GM21526 (cell line): ENCODE measurements at regions not wholly inside any gene's neighbourhood (a gene's known extent, or its start where the extent isn't known, plus 50 kb on each side); places are given as distances from the start of the nearest gene placed in this dataset.

Source experiments
- ATAC-seq: cut with Tn5 transposase; IDR thresholded peaks from one replicate; pipeline ENCODE4 v1.9.1; 2021; ENCODE audit warnings: moderate library complexity; ENCODE audit not compliant: unreplicated experiment, low FRiP score

GRCh38 chr2:64848363-64848762, 140.8 kb upstream of the SLC1A4 start:
- ATAC-seq, result no peak

DNA sequence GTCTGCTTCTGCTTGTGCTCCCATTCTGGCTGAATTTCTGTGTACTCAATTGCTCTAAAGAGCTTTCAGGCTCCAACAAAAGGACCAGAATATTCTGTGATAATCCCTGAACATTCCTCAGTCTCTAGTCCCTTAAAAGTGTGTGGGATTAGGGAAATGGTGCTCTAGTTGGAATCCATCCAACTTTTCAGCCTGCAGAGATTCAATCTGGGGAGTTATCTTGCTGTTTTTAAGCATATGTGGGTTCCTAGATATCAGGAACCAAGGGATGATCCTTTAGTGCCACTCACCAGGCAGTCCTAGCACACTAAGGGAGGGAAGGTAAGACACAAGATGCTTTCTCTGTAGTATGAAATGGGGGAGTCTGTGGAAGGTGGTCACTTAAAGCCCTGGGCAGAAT, 140.3 kb upstream of the SLC1A4 start:
- no peak for ATAC-seq

GRCh38 chr2:64850642-64851041, 138.6 kb upstream of the SLC1A4 start:
- ATAC-seq, result no peak

- no peak for ATAC-seq
These were observed 136.4 kb upstream of the SLC1A4 start for GRCh38 chr2:64852771-64853241.

- ATAC-seq, result no peak
These were observed 135.9 kb upstream of the SLC1A4 start for GRCh38 chr2:64853306-64853705.

DNA sequence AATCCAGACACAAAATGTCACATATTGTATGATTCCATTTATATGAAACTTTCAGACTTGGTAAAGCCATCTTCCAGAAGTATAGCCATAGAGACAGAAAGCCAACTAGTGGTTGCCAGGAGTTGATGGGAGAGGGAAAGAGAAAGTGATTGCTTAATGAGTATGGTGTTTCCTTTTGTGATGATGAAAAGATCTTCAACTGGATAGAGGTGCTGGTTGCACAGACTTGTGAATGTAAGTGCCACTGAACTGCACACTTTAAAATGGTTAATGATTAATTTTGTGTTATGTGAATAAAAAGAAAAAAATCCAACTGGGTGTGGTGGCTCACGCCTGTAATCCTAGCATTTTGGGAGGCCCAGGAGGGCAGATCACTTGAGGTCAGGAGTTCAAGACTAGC, 135.3 kb upstream of the SLC1A4 start:
- ATAC-seq, result no peak

DNA sequence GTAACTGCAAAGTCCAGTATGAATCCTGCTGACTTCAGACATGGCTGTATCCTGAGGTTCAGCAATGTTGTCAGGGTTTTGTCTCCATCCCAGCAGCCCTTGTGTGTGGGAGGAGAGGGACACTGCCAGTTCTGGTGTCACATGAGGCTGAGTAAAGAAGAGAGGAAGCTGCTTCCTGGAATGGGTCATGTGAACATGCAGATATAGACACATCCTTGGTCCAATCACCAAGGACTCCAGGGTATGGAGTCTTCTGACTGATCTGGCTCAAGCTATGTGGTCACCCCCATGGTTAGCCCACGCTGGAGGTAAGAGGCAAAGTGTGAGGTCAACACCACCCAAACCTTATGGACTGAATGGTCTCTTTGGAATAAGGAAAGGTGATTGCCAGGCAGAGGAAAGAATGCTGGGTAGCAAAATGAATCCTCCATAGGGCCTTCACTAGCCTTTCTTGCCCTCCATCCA, 134.4 kb upstream of the SLC1A4 start:
- no peak for ATAC-seq

DNA sequence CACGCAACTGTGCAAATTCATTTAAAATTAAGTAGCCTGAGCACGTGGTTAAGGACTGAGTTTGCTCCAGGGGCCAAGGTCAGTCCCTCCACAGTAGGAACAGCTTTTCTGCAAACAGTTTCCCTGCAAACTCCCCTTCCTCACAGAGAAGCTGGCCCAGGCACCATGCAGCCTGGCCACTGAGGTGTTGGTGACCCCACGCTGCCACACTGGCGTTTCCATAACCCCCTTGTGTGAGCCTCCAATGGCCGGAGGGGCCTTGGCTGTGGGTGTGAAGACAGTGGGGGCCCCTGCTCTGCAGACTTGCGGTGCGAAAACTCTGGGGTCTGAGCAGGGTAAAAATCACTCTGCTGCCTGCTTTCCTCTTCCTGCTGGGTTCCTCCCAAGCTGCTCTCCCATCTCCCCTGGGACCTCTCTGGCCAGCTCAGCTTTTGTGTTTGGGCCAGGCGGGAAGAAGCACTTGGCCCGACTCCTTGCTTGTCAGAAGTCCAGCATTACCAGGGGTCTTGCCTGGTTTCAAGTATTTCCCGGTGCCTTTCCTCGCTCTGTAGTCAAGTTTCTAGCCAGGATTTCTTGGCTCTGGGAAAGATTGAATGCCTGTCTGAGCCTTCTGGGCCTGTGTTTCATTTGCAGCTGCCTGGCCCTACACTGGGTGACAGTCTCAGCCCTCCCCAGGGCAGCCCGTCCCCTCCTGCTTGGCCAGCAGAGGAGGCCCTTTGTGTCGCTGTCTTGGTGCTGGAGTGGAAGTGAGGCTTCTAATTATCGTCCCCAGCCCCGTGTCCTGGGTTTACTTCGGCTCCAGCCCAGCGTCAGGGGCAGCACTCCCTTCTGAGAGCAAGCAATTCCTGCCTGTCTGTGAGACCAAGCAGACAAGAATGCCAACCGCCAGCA, 131.4 kb upstream of the SLC1A4 start:
- ATAC-seq, result no peak

DNA sequence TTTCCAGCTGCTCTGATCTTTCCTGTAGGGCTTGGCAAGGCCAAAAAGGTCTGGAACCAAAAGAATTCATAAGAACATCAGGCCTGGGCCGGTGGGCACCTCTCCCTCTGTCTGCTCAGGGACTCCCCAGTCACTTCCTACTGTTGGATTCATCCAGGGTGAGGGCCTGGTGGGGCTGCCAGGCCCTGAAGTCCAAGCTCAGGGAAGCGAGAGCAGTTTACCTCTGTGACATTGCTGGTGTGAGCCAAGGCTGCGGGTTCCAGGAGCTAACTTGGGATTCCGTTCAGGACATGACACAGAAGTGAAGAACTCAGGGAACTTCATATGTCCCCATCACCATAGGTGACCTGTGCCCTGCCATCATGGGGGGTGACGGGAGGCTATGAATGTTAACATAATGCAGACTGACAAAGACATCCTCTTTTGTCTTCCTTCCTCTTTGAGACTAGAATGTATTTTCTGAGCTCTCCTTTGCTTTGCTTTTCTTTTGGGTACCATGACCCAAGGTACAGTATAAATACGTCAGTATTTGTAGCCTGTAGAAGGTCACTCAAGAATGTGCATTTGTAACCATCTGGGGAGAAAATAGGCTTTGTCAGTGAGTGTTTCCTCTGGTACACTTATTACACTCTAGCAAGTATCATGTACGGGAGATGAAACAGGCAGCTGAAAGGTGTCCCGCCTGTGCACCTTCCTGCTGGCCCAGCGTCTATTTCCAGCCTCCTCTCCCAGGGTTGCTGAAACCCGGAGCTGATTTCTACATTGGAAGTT, 130.5 kb upstream of the SLC1A4 start:
- no peak for ATAC-seq

- no peak for ATAC-seq
These were observed 129.6 kb upstream of the SLC1A4 start for GRCh38 chr2:64859312-64860212.

DNA sequence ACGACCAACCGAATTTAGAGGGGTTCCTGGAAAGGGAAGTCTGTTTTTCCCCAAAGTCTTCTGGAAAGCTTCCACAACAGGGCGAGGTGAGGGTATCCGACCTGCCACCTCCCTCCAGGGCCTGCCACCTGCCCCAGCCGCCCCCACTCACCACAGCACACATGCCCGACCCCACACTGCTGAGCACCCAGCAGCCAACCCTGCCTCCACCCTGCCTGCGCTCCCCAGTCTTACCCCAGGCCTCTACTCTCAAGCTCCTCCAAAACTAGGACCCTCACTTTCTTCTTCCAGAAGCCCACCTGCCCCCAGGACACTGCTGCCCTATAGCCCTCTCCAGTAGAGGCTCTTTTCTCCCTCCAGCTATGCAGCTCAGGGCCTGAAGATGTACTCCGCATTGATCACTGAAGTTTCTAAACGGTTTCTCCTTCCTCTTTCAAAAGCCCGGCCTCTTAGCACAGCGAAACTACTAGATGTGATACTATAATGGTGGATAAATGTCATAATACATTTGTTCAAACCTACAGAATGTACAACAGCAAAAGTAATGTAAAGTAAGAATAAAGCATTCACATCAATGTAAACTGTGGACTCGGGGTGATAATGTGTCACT, 128.8 kb upstream of the SLC1A4 start:
- ATAC-seq, result no peak

GRCh38 chr2:64860936-64861335, 128.3 kb upstream of the SLC1A4 start:
- no peak for ATAC-seq

- ATAC-seq, result no peak
These were observed 127.5 kb upstream of the SLC1A4 start for GRCh38 chr2:64861452-64862397.

DNA sequence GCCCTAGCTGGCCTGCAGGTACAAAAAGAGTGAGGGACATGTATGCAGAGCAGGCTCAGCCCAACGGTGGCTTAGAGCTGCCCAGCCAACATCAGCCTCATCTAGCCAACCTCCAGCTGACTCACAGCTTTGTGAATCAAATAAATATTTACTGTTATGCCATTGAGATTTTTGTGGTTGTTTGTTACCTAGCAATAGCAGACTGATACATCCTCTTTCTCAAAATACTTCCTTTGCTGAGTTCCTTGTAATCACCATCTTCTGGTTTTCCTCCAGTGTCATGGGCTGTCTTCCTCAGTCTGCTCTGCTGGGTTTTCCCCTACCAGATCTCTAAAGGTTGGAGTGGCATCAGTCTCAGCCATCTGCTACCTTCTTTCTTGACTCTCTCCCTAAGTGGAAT, 126.6 kb upstream of the SLC1A4 start:
- no peak for ATAC-seq

DNA sequence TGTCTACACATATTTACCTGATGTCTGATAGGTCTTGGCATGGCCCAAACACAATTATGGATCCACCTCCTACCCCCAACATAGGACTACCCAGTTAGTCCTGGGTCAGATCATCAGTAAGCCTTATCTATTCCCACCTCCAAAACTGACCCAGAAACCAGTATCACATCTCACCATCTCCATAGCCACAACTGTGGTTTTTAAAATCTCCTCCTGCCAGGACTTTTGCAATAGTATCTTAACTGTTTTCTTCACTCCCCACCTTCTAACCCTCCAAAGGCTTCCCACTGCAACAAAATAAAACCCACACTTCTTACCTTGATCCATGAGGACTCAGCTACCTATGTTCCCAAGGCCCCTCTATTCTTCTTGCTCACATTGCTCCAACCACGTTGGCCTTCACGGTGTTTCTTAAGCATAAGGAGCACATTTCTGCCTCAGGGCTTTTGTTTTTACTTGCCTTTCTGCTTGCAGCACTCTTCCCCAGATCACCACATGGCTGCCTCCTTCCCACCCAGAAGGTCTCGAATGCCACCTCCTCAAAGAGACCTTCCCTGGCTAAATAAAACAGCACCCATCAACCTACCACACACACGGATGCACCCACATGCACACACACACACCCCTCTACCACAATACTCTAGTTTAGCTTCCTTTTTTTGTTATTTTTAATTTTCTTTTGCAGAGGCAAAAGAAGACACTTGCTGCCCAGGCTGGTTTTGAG, 125.9 kb upstream of the SLC1A4 start:
- no peak for ATAC-seq

DNA sequence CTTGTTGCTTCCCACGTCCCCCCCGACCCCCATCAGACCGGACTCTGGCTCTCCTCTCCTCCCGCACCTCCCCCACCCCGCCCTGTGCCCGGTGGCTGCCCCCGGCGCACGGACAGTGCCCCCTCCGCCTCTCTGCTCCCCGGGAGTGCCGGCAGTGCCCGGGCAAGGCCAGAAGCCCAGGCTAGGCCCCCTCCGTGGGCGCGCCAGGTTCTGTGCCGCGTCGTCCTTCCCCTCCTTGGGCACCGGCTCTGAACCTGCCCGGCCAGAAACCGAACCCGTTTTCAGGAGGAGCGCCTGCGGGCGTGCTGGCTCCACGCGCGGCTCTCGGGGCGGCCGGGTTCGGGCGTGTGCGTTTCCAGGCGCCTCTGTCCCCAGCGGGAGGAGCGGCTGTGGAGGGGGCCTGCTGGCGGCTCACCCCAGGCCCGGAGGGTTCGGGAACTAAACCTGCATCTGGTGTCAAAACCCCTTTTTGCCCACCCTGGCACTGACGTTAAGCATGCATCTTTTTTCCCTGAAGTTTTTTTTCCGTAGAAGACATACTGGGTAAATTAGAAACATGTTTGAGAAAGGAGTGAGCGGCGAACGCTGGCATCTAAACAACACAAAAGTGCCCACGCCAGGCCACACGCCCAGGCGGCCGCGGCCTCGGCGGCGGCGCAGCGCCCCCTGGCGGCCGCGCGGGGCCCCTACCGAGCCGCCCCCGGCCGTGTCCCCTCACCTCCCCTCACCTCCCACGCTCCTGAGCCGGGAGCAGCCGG, 123.9 kb upstream of the SLC1A4 start:
- peak; percentile 44 for ATAC-seq

GRCh38 chr2:64865831-64866345, 123.3 kb upstream of the SLC1A4 start:
- ATAC-seq, result no peak
